Spleen (tissue), 11 donors: ENCODE measurements at regions not wholly inside any gene's neighbourhood (a gene's known extent, or its start where the extent isn't known, plus 50 kb on each side); places are given as distances from the start of the nearest gene placed in this dataset.
"Not testable (repeated sequence)": the region's sequence is repeated elsewhere in the genome, so short reads cannot be mapped to it uniquely, and the experiment has no call there.

Experiments used
- DNase-seq: peaks from one replicate; pipeline ENCODE4 v3.0.0-alpha.2; 2020
- H3K27ac ChIP-seq, 8 donors: fragments of 200-600 bp; sonication (generic) in 7 of 8; 1 replicate in 4 of 8; 2 replicates in 4 of 8; pipeline versions ENCODE4 v1.5.0 to v1.8.0; 2016 to 2021; ENCODE audit warnings: inconsistent platforms in 4 of 8, mild to moderate bottlenecking in 4 of 8, moderate library complexity in 1 of 8
- H3K27me3 ChIP-seq, 7 donors: fragments of 200-600 bp; sonication (generic) in 6 of 7; replicated peaks in 1 of 7; 1 replicate in 4 of 7; 2 replicates in 3 of 7; pipeline versions ENCODE4 v1.5.0 to v1.8.0; 2016 to 2021; ENCODE audit warnings: inconsistent platforms in 3 of 7, mild to moderate bottlenecking in 1 of 7
- H3K36me3 ChIP-seq, 6 donors: fragments of 200-600 bp; sonication (generic) in 5 of 6; 1 replicate in 4 of 6; 2 replicates in 2 of 6; pipeline versions ENCODE4 v1.5.0 to v1.8.0; 2016 to 2021; ENCODE audit warnings: inconsistent platforms in 2 of 6
- H3K4me1 ChIP-seq, 6 donors: fragments of 200-600 bp; sonication (generic) in 5 of 6; 1 replicate in 3 of 6; 2 replicates in 3 of 6; pipeline versions ENCODE4 v1.5.0 to v1.8.0; 2016 to 2021; ENCODE audit warnings: inconsistent platforms in 3 of 6
- H3K4me3 ChIP-seq, 8 donors: fragments of 200-600 bp; sonication (generic) in 7 of 8; 1 replicate in 4 of 8; 2 replicates in 4 of 8; pipeline versions ENCODE4 v1.5.0 to v1.8.0; 2016 to 2021; ENCODE audit warnings: inconsistent platforms in 4 of 8, mild to moderate bottlenecking in 4 of 8, moderate library complexity in 2 of 8
- H3K9me3 ChIP-seq, 8 donors: fragments of 200-600 bp; sonication (generic) in 7 of 8; 1 replicate in 4 of 8; 2 replicates in 4 of 8; pipeline versions ENCODE4 v1.5.0 to v1.8.0; 2016 to 2021; ENCODE audit warnings: inconsistent platforms in 4 of 8
- POLR2A ChIP-seq, 3 donors: fragments of 450-650 bp; IDR thresholded peaks; one replicate each; pipeline ENCODE4 v1.5.1; 2017; ENCODE audit warnings: antibody characterized with exemption in 3 of 3, mild to moderate bottlenecking in 1 of 3
- POLR2AphosphoS5 ChIP-seq, 3 donors: sonication (generic); formaldehyde crosslinking; IDR thresholded peaks; one replicate each; pipeline ENCODE4 v1.5.1; 2017; ENCODE audit warnings: antibody characterized with exemption in 3 of 3
- WGBS, 5 donors: extraction: QIAGEN DNeasy Blood & Tissue Kit in 3 of 5; methylation state at CpG; one replicate each; pipeline versions ENCODE4 v1.1.5 to v1.1.7; 2013 to 2018; 5-methylcytosine and 5-hydroxymethylcytosine counted together
- intact Hi-C: fragments of 100-400 bp; cut with DNase I; formaldehyde crosslinking; loops from one replicate; pipeline ENCODE4 v1.15.0; 2023; ENCODE audit warnings: low total_unique reads
- TF ChIP-seq, protein P1 (sequence below), 11 experiments: fragments of 200-600 bp in 7 of 11; fragments of 450-650 bp in 4 of 11; sonication (generic) in 4 of 11; IDR thresholded peaks in 8 of 11; conservative IDR thresholded peaks in 3 of 11; 1 replicate in 7 of 11; 2 replicates in 4 of 11; pipeline versions ENCODE4 v1.4.0 to v1.8.0; 2016 to 2021; ENCODE audit warnings: antibody characterized with exemption in 11 of 11, inconsistent platforms in 4 of 11, mild to moderate bottlenecking in 1 of 11
- donor health status: healthy with polysubstance abuse.
- donor health status: DM: no; HTN: no; CAD: no; lungs with moderate emphysema.
- donor health status: DM: no; HTN: no; CAD: no.
- donor health status: Bipolar disorder and iron deficiency.
- donor health status: healthy.
- donor health status: DM: no; HTN: no; CAD: no.
- donor health status: DM: yes; HTN: yes; CAD: no.

GRCh38 chr12:64552510-64552909 is 57.8 kb upstream of the RASSF3 start:
- H3K27ac ChIP-seq, DNase-seq, H3K9me3 ChIP-seq, H3K36me3 ChIP-seq, H3K4me3 ChIP-seq, H3K27me3 ChIP-seq: not testable (repeated sequence)
- intact Hi-C loops: loop anchor here (10.0 kb wide), 1 partner anchor 52 kb away; no protein-coding TSS in a partner anchor
- peaks cover 0 to 11% (median 5%) of the 10 kb centered on the region in 6 donors for H3K4me1 ChIP-seq
- 89 to 93% (median 91%) methylated on average over 7 of the region's 7 CpGs for WGBS, 5 donors

DNA sequence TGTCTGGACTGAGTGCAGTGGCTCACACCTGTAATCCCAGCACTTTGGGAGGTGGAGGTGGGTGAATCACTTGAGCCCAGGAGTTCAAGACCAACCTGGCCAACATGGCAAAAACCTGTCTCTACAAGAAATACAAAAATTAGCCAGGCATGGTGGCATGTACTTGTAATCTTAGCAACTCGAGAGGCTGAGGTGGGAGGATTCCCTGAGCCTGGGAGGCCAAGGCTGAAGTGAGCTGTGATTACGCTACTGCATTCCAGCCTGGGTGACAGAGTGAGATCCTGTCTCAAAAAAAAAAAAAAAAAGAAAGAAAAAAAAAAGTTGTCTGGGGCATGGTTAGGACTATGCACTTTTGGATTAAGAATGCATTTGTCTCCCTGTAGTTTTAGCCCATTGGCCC is 56.6 kb upstream of the RASSF3 start:
- not testable (repeated sequence) for H3K9me3 ChIP-seq, H3K27me3 ChIP-seq, H3K27ac ChIP-seq, H3K4me3 ChIP-seq, H3K36me3 ChIP-seq, DNase-seq
- H3K4me1 ChIP-seq: peaks cover 0 to 11% (median 5%) of the 10 kb centered on the region in 6 donors
- intact Hi-C loops: loop anchor here (10.0 kb wide), 1 partner anchor 51 kb away; no protein-coding TSS in a partner anchor
- WGBS, 5 donors: 76 to 96% (median 87%) methylated on average over 2 of the region's 2 CpGs

- 78 to 90% (median 79%) methylated on average over 4 of the region's 4 CpGs for WGBS, 5 donors
- no peak overlapping the region for H3K4me3 ChIP-seq
- H3K27ac ChIP-seq: no peak overlapping the region
- no peaks in the 10 kb centered on the region for H3K36me3 ChIP-seq
- no peak for DNase-seq
- H3K4me1 ChIP-seq: peaks cover 0 to 9% (median 0%) of the 10 kb centered on the region in 6 donors
- TF ChIP-seq POLR2AphosphoS5 (IDR thresholded peaks at IDR 0.05): no peak
- no peak for TF ChIP-seq POLR2A (IDR thresholded peaks at IDR 0.05)
- TF ChIP-seq, protein P1, sequence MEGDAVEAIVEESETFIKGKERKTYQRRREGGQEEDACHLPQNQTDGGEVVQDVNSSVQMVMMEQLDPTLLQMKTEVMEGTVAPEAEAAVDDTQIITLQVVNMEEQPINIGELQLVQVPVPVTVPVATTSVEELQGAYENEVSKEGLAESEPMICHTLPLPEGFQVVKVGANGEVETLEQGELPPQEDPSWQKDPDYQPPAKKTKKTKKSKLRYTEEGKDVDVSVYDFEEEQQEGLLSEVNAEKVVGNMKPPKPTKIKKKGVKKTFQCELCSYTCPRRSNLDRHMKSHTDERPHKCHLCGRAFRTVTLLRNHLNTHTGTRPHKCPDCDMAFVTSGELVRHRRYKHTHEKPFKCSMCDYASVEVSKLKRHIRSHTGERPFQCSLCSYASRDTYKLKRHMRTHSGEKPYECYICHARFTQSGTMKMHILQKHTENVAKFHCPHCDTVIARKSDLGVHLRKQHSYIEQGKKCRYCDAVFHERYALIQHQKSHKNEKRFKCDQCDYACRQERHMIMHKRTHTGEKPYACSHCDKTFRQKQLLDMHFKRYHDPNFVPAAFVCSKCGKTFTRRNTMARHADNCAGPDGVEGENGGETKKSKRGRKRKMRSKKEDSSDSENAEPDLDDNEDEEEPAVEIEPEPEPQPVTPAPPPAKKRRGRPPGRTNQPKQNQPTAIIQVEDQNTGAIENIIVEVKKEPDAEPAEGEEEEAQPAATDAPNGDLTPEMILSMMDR (IDR thresholded peaks at IDR 0.05 in 8 of 11, conservative IDR thresholded peaks at IDR 0.05 in 3 of 11): no peak
- H3K27me3 ChIP-seq: no peaks in the 10 kb centered on the region
- intact Hi-C loops: loop anchor here (10.0 kb wide), 1 partner anchor 49 kb away; no protein-coding TSS in a partner anchor
- H3K9me3 ChIP-seq: no peaks in the 10 kb centered on the region
Observed at GRCh38 chr12:64556231-64556630, 54.1 kb upstream of the RASSF3 start.

- no peaks in the 10 kb centered on the region for H3K9me3 ChIP-seq
- no peak overlapping the region for H3K27ac ChIP-seq
- TF ChIP-seq, protein P1 (IDR thresholded peaks at IDR 0.05 in 8 of 11, conservative IDR thresholded peaks at IDR 0.05 in 3 of 11): no peak
- TF ChIP-seq POLR2AphosphoS5 (IDR thresholded peaks at IDR 0.05) (no peak), POLR2A (IDR thresholded peaks at IDR 0.05) (no peak)
- no peak overlapping the region for H3K4me3 ChIP-seq
- WGBS, 5 donors: 80 to 87% (median 83%) methylated on average over 7 of the region's 7 CpGs
- peaks cover 0 to 12% (median 0%) of the 10 kb centered on the region in 6 donors for H3K4me1 ChIP-seq
- H3K27me3 ChIP-seq: no peaks in the 10 kb centered on the region
- DNase-seq: no peak
- intact Hi-C loops: loop anchor here (10.0 kb wide), 1 partner anchor 46 kb away; no protein-coding TSS in a partner anchor
- no peaks in the 10 kb centered on the region for H3K36me3 ChIP-seq
Observed at GRCh38 chr12:64558754-64559153, 51.5 kb upstream of the RASSF3 start.

- H3K4me1 ChIP-seq: peaks cover 0 to 12% (median 0%) of the 10 kb centered on the region in 6 donors
- H3K36me3 ChIP-seq: no peaks in the 10 kb centered on the region
- WGBS, 5 donors: 64 to 77% (median 67%) methylated on average over 12 of the region's 12 CpGs
- H3K4me3 ChIP-seq: no peak overlapping the region
- intact Hi-C loops: no loop called here
- H3K27me3 ChIP-seq: no peaks in the 10 kb centered on the region
- TF ChIP-seq POLR2A (IDR thresholded peaks at IDR 0.05): no peak
- no peaks in the 10 kb centered on the region for H3K9me3 ChIP-seq
- H3K27ac ChIP-seq: no peak overlapping the region
- DNase-seq: no peak
Observed at GRCh38 chr12:64560396-64561301, 49.6 kb upstream of the RASSF3 start.
